Neutrophil (primary cell): ENCODE measurements at regions not wholly inside any gene's neighbourhood (a gene's known extent, or its start where the extent isn't known, plus 50 kb on each side); places are given as distances from the start of the nearest gene placed in this dataset.

Experiments used
- H3K27ac ChIP-seq: fragments of 200-600 bp; sonication (generic); 2 replicates; pipeline ENCODE4 v1.5.1; 2016; ENCODE audit warnings: mild to moderate bottlenecking, moderate library complexity
- H3K27me3 ChIP-seq: fragments of 200-600 bp; sonication (generic); 2 replicates; pipeline ENCODE4 v1.6.0; 2016; ENCODE audit warnings: mild to moderate bottlenecking
- H3K36me3 ChIP-seq: fragments of 200-600 bp; sonication (generic); 2 replicates; pipeline ENCODE4 v1.5.1; 2017
- H3K4me1 ChIP-seq, 2 experiments: fragments of 200-600 bp in 1 of 2; sonication (generic) in 1 of 2; 1 replicate in 1 of 2; 2 replicates in 1 of 2; pipeline versions ENCODE4 v1.5.1 to v1.6.1; 2013 to 2016; ENCODE audit warnings: low read depth in 1 of 2, low read length in 1 of 2, mild to moderate bottlenecking in 1 of 2, moderate library complexity in 1 of 2; ENCODE audit not compliant: control insufficient read depth in 1 of 2, insufficient read depth in 1 of 2
- H3K4me3 ChIP-seq, 2 experiments: fragments of 200-600 bp in 1 of 2; sonication (generic) in 1 of 2; 1 replicate in 1 of 2; 2 replicates in 1 of 2; pipeline ENCODE4 v1.5.1; 2013 to 2016; ENCODE audit warnings: low read depth in 1 of 2, low read length in 1 of 2, mild to moderate bottlenecking in 1 of 2, moderate library complexity in 1 of 2
- H3K9me3 ChIP-seq: fragments of 200-600 bp; sonication (generic); 2 replicates; pipeline ENCODE4 v1.5.1; 2016
- TF ChIP-seq, protein P1 (sequence below): fragments of 200-600 bp; sonication (generic); IDR thresholded peaks from 2 replicates; pipeline ENCODE4 v1.5.1; 2016; ENCODE audit warnings: antibody characterized with exemption

DNA sequence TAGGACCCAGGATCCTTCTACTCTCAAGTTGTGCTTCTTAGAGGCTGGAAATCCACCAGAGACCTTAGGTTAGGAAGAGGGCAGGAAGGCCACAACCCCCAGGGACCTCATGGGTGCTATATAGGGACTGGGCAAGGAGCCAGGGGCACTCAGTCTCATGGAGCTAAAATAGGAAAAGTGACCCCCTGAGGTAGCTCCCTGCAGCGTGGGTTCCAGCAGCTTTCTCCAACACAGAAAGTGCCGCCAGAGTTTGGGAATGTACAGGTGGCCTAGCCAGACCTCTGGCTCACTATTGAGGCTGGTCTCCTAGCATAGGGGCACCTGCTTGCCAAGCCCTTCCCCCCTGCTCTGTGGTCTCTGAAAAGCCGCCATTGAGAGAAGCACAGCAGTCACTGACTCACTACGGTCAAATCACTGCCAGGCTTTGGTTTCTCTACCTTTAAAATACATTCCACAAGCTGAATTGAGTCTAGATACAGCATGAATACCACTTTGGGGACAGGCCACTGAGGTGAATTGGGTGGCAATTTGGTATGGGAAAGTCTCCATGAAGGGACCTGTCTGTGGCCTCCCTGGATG lies 333.2 kb upstream of the PODXL start:
- TF ChIP-seq, protein P1, sequence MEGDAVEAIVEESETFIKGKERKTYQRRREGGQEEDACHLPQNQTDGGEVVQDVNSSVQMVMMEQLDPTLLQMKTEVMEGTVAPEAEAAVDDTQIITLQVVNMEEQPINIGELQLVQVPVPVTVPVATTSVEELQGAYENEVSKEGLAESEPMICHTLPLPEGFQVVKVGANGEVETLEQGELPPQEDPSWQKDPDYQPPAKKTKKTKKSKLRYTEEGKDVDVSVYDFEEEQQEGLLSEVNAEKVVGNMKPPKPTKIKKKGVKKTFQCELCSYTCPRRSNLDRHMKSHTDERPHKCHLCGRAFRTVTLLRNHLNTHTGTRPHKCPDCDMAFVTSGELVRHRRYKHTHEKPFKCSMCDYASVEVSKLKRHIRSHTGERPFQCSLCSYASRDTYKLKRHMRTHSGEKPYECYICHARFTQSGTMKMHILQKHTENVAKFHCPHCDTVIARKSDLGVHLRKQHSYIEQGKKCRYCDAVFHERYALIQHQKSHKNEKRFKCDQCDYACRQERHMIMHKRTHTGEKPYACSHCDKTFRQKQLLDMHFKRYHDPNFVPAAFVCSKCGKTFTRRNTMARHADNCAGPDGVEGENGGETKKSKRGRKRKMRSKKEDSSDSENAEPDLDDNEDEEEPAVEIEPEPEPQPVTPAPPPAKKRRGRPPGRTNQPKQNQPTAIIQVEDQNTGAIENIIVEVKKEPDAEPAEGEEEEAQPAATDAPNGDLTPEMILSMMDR, result no peak
- Histone ChIP-seq H3K27ac (no peak overlapping the region), H3K4me1 (no peaks in the 10 kb centered on the region)

DNA sequence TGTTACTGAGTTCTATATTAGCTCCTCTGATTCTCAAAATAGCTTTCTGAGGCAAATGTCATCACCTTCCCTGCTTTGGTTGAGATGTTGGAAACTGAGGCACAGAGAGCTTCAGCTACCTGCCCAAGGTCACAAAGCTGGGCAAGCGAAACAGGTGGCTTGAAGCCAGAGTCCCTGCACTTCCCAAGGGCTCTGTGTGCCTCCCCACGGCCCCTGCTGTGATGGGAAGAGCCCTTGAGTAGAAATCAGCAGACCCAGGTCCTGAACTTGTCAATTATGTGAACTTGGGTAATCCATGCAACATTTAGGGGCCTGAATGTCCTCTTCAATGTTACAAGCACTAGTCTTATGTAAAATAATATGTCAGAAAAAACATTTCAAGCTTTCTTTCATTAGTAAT lies 327.3 kb upstream of the PODXL start:
- no peaks in the 10 kb centered on the region for H3K27me3 ChIP-seq
- TF ChIP-seq, protein P1, result no peak
- no peak overlapping the region for H3K27ac ChIP-seq
- no peaks in the 10 kb centered on the region for H3K9me3 ChIP-seq
- no peak overlapping the region for H3K4me3 ChIP-seq
- no peaks in the 10 kb centered on the region for H3K4me1 ChIP-seq
- H3K36me3 ChIP-seq, result no peaks in the 10 kb centered on the region

More for the DNA sequence above, 333.2 kb upstream of the PODXL start:
- no peaks in the 10 kb centered on the region for H3K36me3 ChIP-seq
- no peaks in the 10 kb centered on the region for H3K9me3 ChIP-seq
- H3K27me3 ChIP-seq, result no peaks in the 10 kb centered on the region
- no peak overlapping the region for H3K4me3 ChIP-seq

DNA sequence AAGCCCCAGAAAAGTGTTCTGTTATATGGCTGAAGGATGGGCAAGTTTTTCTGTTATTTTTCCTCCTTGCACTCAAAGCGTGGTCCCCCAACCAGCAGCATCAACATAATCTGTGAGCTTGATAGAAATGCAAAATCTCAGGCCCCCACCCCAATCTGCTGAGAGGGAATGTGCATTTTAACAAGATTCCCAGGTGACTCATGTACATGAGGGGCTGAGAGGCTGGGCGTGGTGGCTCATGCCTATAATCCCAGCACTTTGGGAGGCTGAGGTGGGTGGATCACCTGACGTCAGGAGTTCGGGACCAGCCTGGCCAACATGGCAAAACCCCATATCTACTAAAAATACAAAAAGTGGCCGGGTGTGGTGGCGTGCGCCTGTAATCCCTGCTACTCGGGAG lies 326.8 kb upstream of the PODXL start:
- TF ChIP-seq, protein P1, result no peak
- Histone ChIP-seq H3K27me3 (no peaks in the 10 kb centered on the region), H3K4me1 (no peaks in the 10 kb centered on the region), H3K27ac (no peak overlapping the region), H3K4me3 (no peak overlapping the region), H3K36me3 (no peaks in the 10 kb centered on the region), H3K9me3 (no peaks in the 10 kb centered on the region)

GRCh38 chr7:131882321-131882720 lies 325.9 kb upstream of the PODXL start:
- Histone ChIP-seq H3K27ac (no peak overlapping the region), H3K36me3 (no peaks in the 10 kb centered on the region), H3K27me3 (no peaks in the 10 kb centered on the region), H3K4me3 (no peak overlapping the region), H3K9me3 (no peaks in the 10 kb centered on the region), H3K4me1 (no peaks in the 10 kb centered on the region)
- TF ChIP-seq, protein P1, result no peak

DNA sequence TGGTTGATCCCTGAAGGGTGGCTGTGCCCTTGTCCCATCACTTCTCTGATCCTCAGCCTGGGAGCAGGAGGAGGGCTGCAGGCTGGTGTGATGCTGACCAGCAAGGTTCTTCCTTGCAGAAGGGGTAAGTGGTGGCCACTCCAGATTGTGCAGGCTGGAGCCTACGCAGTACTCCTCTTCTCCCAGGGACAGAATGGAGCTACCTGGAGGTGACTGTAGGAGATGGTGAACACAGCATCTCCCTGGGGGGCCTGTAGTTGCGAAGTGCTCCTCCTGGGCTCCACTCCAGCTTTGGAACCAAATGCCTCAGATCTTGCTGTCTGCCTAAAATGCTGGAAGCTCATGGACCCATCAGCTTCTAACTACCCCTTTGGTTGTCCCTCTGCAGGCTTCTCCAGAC lies 323.6 kb upstream of the PODXL start:
- Histone ChIP-seq H3K36me3 (no peaks in the 10 kb centered on the region), H3K9me3 (no peaks in the 10 kb centered on the region), H3K4me3 (no peak overlapping the region), H3K27me3 (no peaks in the 10 kb centered on the region), H3K4me1 (no peaks in the 10 kb centered on the region), H3K27ac (no peak overlapping the region)
- TF ChIP-seq, protein P1, result no peak

DNA sequence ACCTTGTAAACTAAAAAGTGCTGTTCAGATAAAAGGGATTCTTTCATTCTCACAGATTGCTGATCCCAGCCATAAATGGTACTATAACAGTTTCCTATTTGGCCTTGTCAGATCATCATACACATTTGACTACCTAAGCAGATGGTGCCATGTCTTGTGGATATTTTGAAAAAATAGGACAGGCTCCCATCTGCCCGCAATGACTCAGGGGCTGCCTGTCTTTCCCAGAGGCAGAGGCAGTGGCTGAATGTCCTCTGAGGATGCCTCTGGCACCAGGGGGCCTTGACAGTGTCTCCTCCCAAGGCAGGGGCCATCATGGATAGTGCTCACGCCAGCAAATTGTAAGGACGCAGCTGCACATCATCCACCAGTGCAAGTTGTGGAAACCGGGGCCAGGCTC lies 323.0 kb upstream of the PODXL start:
- TF ChIP-seq, protein P1, result no peak
- no peaks in the 10 kb centered on the region for H3K9me3 ChIP-seq
- H3K27me3 ChIP-seq, result no peaks in the 10 kb centered on the region
- no peaks in the 10 kb centered on the region for H3K4me1 ChIP-seq
- no peak overlapping the region for H3K27ac ChIP-seq
- no peaks in the 10 kb centered on the region for H3K36me3 ChIP-seq
- no peak overlapping the region for H3K4me3 ChIP-seq
